ENCODE measurements at regions not wholly inside any gene's neighbourhood (a gene's known extent, or its start where the extent isn't known, plus 50 kb on each side); places are given as distances from the start of the nearest gene placed in this dataset.

GRCh38 chr5:10151656-10152055 lies 98.0 kb downstream of the ATPSCKMT start:
- no peak for TF ChIP-seq EZH2phosphoT487 (IDR thresholded peaks at IDR 0.05; ENCODE audit: insufficient read depth, low read depth)
- TF ChIP-seq EZH2 (IDR thresholded peaks at IDR 0.05; ENCODE audit: insufficient read depth, poor library complexity, severe bottlenecking), result no peak
- no peaks in the 10 kb centered on the region for H3K27me3 ChIP-seq (replicated peaks; ENCODE audit: insufficient read depth)

GRCh38 chr5:10149911-10150310 lies 99.8 kb downstream of the ATPSCKMT start:
- no peaks in the 10 kb centered on the region for H3F3A ChIP-seq (ENCODE audit: insufficient read depth)
- H3K27me3 ChIP-seq (replicated peaks; ENCODE audit: insufficient read depth), result no peaks in the 10 kb centered on the region
- no peaks in the 10 kb centered on the region for H3K4me1 ChIP-seq (ENCODE audit: insufficient read depth)
- DNase-seq, result no peak
- no peak overlapping the region for H3K4me3 ChIP-seq
- WGBS, 2 experiments (ENCODE audit: low coverage in 1 of 2, low lambda C conversion rate in 2 of 2, missing lambda C conversion rate in 2 of 2), result 84 to 86% methylated on average over 12 of the region's 12 CpGs
- no peaks in the 10 kb centered on the region for H3K9me2 ChIP-seq (ENCODE audit: insufficient read depth)
- no peaks in the 10 kb centered on the region for H4K20me1 ChIP-seq (ENCODE audit: insufficient read depth)
- no peaks in the 10 kb centered on the region for H3K36me3 ChIP-seq (ENCODE audit: low read depth)
- H3K9me3 ChIP-seq (ENCODE audit: low read depth), result no peaks in the 10 kb centered on the region
- no peak overlapping the region for H3K4me2 ChIP-seq (ENCODE audit: unreplicated experiment)
- no peak overlapping the region for H3K27ac ChIP-seq
- no peak for TF ChIP-seq EZH2phosphoT487 (IDR thresholded peaks at IDR 0.05; ENCODE audit: insufficient read depth, low read depth)
- no peak for TF ChIP-seq EZH2 (IDR thresholded peaks at IDR 0.05; ENCODE audit: insufficient read depth, poor library complexity, severe bottlenecking)
- no peaks in the 10 kb centered on the region for H3K79me2 ChIP-seq (ENCODE audit: insufficient read depth)
- H3K9ac ChIP-seq, result no peak overlapping the region
- in situ Hi-C loops (cut with MboI), result loop anchor here (10.0 kb wide), 1 partner anchor 605 kb away; the partner anchor contains the start of gene SEMA5A
- H2AFZ ChIP-seq, result no peak overlapping the region

More at GRCh38 chr5:10151656-10152055, 98.0 kb downstream of the ATPSCKMT start:
- no peak overlapping the region for H2AFZ ChIP-seq
- no peaks in the 10 kb centered on the region for H3K4me1 ChIP-seq (ENCODE audit: insufficient read depth)
- no peaks in the 10 kb centered on the region for H3F3A ChIP-seq (ENCODE audit: insufficient read depth)
- H3K9me3 ChIP-seq (ENCODE audit: low read depth), result no peaks in the 10 kb centered on the region
- no peak overlapping the region for H3K9ac ChIP-seq
- no peaks in the 10 kb centered on the region for H3K79me2 ChIP-seq (ENCODE audit: insufficient read depth)
- DNase-seq, result no peak
- H4K20me1 ChIP-seq (ENCODE audit: insufficient read depth), result no peaks in the 10 kb centered on the region
- H3K27ac ChIP-seq, result no peak overlapping the region
- in situ Hi-C loops (cut with MboI), result no loop called here
- H3K4me3 ChIP-seq, result no peak overlapping the region
- no peaks in the 10 kb centered on the region for H3K9me2 ChIP-seq (ENCODE audit: insufficient read depth)
- no peaks in the 10 kb centered on the region for H3K36me3 ChIP-seq (ENCODE audit: low read depth)
- WGBS, 2 experiments (ENCODE audit: low coverage in 1 of 2, low lambda C conversion rate in 2 of 2, missing lambda C conversion rate in 2 of 2), result 79 to 87% methylated on average over 3 of the region's 3 CpGs
- no peak overlapping the region for H3K4me2 ChIP-seq (ENCODE audit: unreplicated experiment)

GRCh38 chr5:10145923-10146401 lies 103.7 kb downstream of the ATPSCKMT start:
- Histone ChIP-seq H3K9me2 (ENCODE audit: insufficient read depth) (no peaks in the 10 kb centered on the region), H3K4me2 (ENCODE audit: unreplicated experiment) (no peak overlapping the region), H3K27me3 (replicated peaks; ENCODE audit: insufficient read depth) (no peaks in the 10 kb centered on the region), H4K20me1 (ENCODE audit: insufficient read depth) (no peaks in the 10 kb centered on the region), H3K27ac (no peak overlapping the region), H3K9ac (no peak overlapping the region), H3F3A (ENCODE audit: insufficient read depth) (no peaks in the 10 kb centered on the region), H3K36me3 (ENCODE audit: low read depth) (no peaks in the 10 kb centered on the region), H3K9me3 (ENCODE audit: low read depth) (no peaks in the 10 kb centered on the region), H3K79me2 (ENCODE audit: insufficient read depth) (no peaks in the 10 kb centered on the region), H2AFZ (no peak overlapping the region), H3K4me1 (ENCODE audit: insufficient read depth) (no peaks in the 10 kb centered on the region), H3K4me3 (no peak overlapping the region)
- peak; percentile 71 for DNase-seq
- TF ChIP-seq EZH2 (IDR thresholded peaks at IDR 0.05; ENCODE audit: insufficient read depth, poor library complexity, severe bottlenecking) (no peak), EZH2phosphoT487 (IDR thresholded peaks at IDR 0.05; ENCODE audit: insufficient read depth, low read depth) (no peak)
- 55 to 58% methylated on average over 6 of the region's 6 CpGs for WGBS, 2 experiments (ENCODE audit: low coverage in 1 of 2, low lambda C conversion rate in 2 of 2, missing lambda C conversion rate in 2 of 2)
- in situ Hi-C loops (cut with MboI), result loop anchor here (10.0 kb wide), 1 partner anchor 601 kb away; the partner anchor contains the start of gene SEMA5A

GRCh38 chr5:10144040-10144439 lies 105.6 kb downstream of the ATPSCKMT start:
- DNase-seq, result no peak
- H3K36me3 ChIP-seq (ENCODE audit: low read depth), result no peaks in the 10 kb centered on the region
- no peaks in the 10 kb centered on the region for H3F3A ChIP-seq (ENCODE audit: insufficient read depth)
- H3K27ac ChIP-seq, result no peak overlapping the region
- no peak overlapping the region for H3K9ac ChIP-seq
- no peaks in the 10 kb centered on the region for H3K4me1 ChIP-seq (ENCODE audit: insufficient read depth)
- H3K4me3 ChIP-seq, result no peak overlapping the region
- H3K4me2 ChIP-seq (ENCODE audit: unreplicated experiment), result no peak overlapping the region
- no peaks in the 10 kb centered on the region for H3K27me3 ChIP-seq (replicated peaks; ENCODE audit: insufficient read depth)
- H3K79me2 ChIP-seq (ENCODE audit: insufficient read depth), result no peaks in the 10 kb centered on the region
- no peak for TF ChIP-seq EZH2phosphoT487 (IDR thresholded peaks at IDR 0.05; ENCODE audit: insufficient read depth, low read depth)
- TF ChIP-seq EZH2 (IDR thresholded peaks at IDR 0.05; ENCODE audit: insufficient read depth, poor library complexity, severe bottlenecking), result no peak
- WGBS, 2 experiments (ENCODE audit: low coverage in 1 of 2, low lambda C conversion rate in 2 of 2, missing lambda C conversion rate in 2 of 2), result 71 to 82% methylated on average over 3 of the region's 3 CpGs
- H3K9me2 ChIP-seq (ENCODE audit: insufficient read depth), result no peaks in the 10 kb centered on the region
- H3K9me3 ChIP-seq (ENCODE audit: low read depth), result no peaks in the 10 kb centered on the region
- no peak overlapping the region for H2AFZ ChIP-seq
- H4K20me1 ChIP-seq (ENCODE audit: insufficient read depth), result no peaks in the 10 kb centered on the region
- in situ Hi-C loops (cut with MboI), result loop anchor here (10.0 kb wide), 1 partner anchor 599 kb away; the partner anchor contains the start of gene SEMA5A

Data from GM23248 (cell line).